GM12878 (cell line): ENCODE measurements at regions not wholly inside any gene's neighbourhood (a gene's known extent, or its start where the extent isn't known, plus 50 kb on each side); places are given as distances from the start of the nearest gene placed in this dataset.

Experiments
- ATAC-seq: fragments of 200-7000 bp; cut with Tn5 transposase; 3 replicates; pipeline ENCODE4 v1.9.1; 2020; ENCODE audit warnings: mild to moderate bottlenecking, moderate library complexity
- BruUV-seq: library from RNA; stranded (reverse); fragments of 400-500 nt; replicated peaks from 2 replicates; lab custom pipeline; 2021; lab: Mats Ljungman, UMichigan
- CTCF ChIA-PET: fragments of 300-600 bp; sonication (Branson Sonifier 250); formaldehyde crosslinking; extraction: SDS; loops from one replicate; lab custom pipeline; 2021; ENCODE audit warnings: inconsistent platforms; lab: Yijun Ruan, JAX
- POLR2A ChIA-PET: fragments of 350-600 bp; formaldehyde crosslinking; extraction: SDS; loops from one replicate; lab custom pipeline; 2021; ENCODE audit warnings: inconsistent platforms; lab: Charles Lee
- RAD21 ChIA-PET: fragments of 300-600 bp; sonication (Branson Sonifier 250); formaldehyde crosslinking; loops from one replicate; lab custom pipeline; 2023; ENCODE audit warnings: antibody characterized with exemption; ENCODE audit not compliant: unreplicated experiment; lab: Charles Lee
- SMC1A ChIA-PET: fragments of 300-600 bp; sonication (Branson Sonifier 250); formaldehyde crosslinking; loops from one replicate; lab custom pipeline; 2023; ENCODE audit not compliant: unreplicated experiment, uncharacterized antibody; lab: Charles Lee
- DNase-seq: peaks from one replicate; pipeline ENCODE4 v3.0.0-alpha.2; 2011; ENCODE audit warnings: low read depth, low spot score
- FAIRE-seq: peaks from 3 replicates; lab custom pipeline; 2011; peaks lifted over from hg19 to GRCh38; lab: Jason Lieb, UNC
- H2AFZ ChIP-seq: 2 replicates; pipeline ENCODE4 v1.6.0; 2011; ENCODE audit warnings: low read depth, low read length, control low read depth; ENCODE audit not compliant: control insufficient read depth
- H3K27ac ChIP-seq: 2 replicates; pipeline ENCODE4 v1.5.1; 2011; ENCODE audit warnings: control low read depth; ENCODE audit not compliant: control insufficient read depth, insufficient read depth
- H3K27me3 ChIP-seq, 2 experiments: replicated peaks in 1 of 2; 2 replicates each; pipeline versions ENCODE4 v1.6.0 to v1.6.1; 2011; ENCODE audit warnings: low read length in 1 of 2; ENCODE audit not compliant: control insufficient read depth in 2 of 2, insufficient read depth in 2 of 2
- H3K36me3 ChIP-seq, 2 experiments: 2 replicates each; pipeline ENCODE4 v1.5.1; 2011; ENCODE audit warnings: low read length in 1 of 2; ENCODE audit not compliant: control insufficient read depth in 2 of 2, insufficient read depth in 2 of 2
- H3K4me1 ChIP-seq: 2 replicates; pipeline ENCODE4 v1.6.1; 2011; ENCODE audit warnings: mild to moderate bottlenecking, low read length, moderate library complexity, mixed read lengths; ENCODE audit not compliant: control insufficient read depth, insufficient read depth
- H3K4me2 ChIP-seq: 2 replicates; pipeline ENCODE4 v1.6.0; 2011; ENCODE audit warnings: control low read depth; ENCODE audit not compliant: control insufficient read depth, insufficient read depth
- H3K4me3 ChIP-seq: fragments of 200-600 bp; sonication (generic); 2 replicates; pipeline ENCODE4 v1.5.1; 2016
- H3K79me2 ChIP-seq: 2 replicates; pipeline ENCODE4 v1.6.0; 2011; ENCODE audit warnings: low read length; ENCODE audit not compliant: control insufficient read depth, insufficient read depth
- H3K9ac ChIP-seq: 2 replicates; pipeline ENCODE4 v1.8.0; 2011; ENCODE audit warnings: low read length, control low read depth, mixed read lengths; ENCODE audit not compliant: control insufficient read depth, insufficient read depth
- H3K9me3 ChIP-seq: replicated peaks from 3 replicates; pipeline ENCODE4 v1.5.1; 2011; ENCODE audit warnings: mild to moderate bottlenecking, low read length; ENCODE audit not compliant: control insufficient read depth, insufficient read depth
- H4K20me1 ChIP-seq: 2 replicates; pipeline ENCODE4 v1.6.0; 2011; ENCODE audit not compliant: control insufficient read depth, insufficient read depth
- IRF4 ChIP-seq: IDR thresholded peaks from 2 replicates; pipeline ENCODE4 v1.6.1; 2011; ENCODE audit warnings: low read depth, low read length
- MEF2A ChIP-seq: IDR thresholded peaks from 2 replicates; pipeline ENCODE4 v1.6.1; 2011; ENCODE audit warnings: low read depth, mild to moderate bottlenecking, low read length, moderate library complexity; ENCODE audit not compliant: insufficient read depth
- RBBP5 ChIP-seq: fragments of 200-600 bp; sonication (generic); conservative IDR thresholded peaks from 2 replicates; pipeline ENCODE4 v1.6.1; 2016
- RELA ChIP-seq: fragments of 450-650 bp; IDR thresholded peaks from 2 replicates; pipeline ENCODE4 v1.8.0; 2014; ENCODE audit warnings: borderline replicate concordance; ENCODE audit not compliant: partially characterized antibody
- SRF ChIP-seq, 2 experiments: IDR thresholded peaks; 2 replicates each; pipeline ENCODE4 v1.6.1; 2011; ENCODE audit warnings: low read depth in 2 of 2, low read length in 2 of 2, mild to moderate bottlenecking in 1 of 2, moderate library complexity in 1 of 2
- WGBS: methylation state at CpG from one replicate; pipeline ENCODE4 v1.1.6; 2016; ENCODE audit warnings: low lambda C conversion rate; ENCODE audit not compliant: insufficient replicate concordance, insufficient coverage; ENCODE audit errors: missing lambda C conversion rate; 5-methylcytosine and 5-hydroxymethylcytosine counted together
- in situ Hi-C: fragments of 300-500 bp; cut with MboI; formaldehyde crosslinking; loops from 9 replicates; pipeline ENCODE4 v1.14.3; 2018; ENCODE audit warnings: mixed read lengths
- intact Hi-C: fragments of 100-400 bp; cut with micrococcal nuclease; formaldehyde crosslinking; loops from one replicate; pipeline ENCODE4 v1.14.2; 2022; ENCODE audit not compliant: unreplicated experiment
- TF ChIP-seq, protein P1 (sequence below): fragments of 450-650 bp; IDR thresholded peaks from 2 replicates; pipeline ENCODE4 v1.6.1; 2016; ENCODE audit warnings: mild to moderate bottlenecking, moderate library complexity, borderline replicate concordance

- BruUV-seq, result no TSS peak
- WGBS, result 88% methylated on average over 1 of the region's 1 CpG
- no peak for FAIRE-seq
- TF ChIP-seq MEF2A, result no peak
- TF ChIP-seq, all 136 proteins: peak for 0
- no peaks in the 10 kb centered on the region for H3K9me3 ChIP-seq
- ChIA-PET RAD21 (no interaction called here), POLR2A (no interaction called here), SMC1A (no interaction called here), CTCF (no interaction called here)
- H3K4me2 ChIP-seq, result no peak overlapping the region
- DNase-seq (no peak), ATAC-seq (no peak)
- H3K27ac ChIP-seq, result no peak overlapping the region
- H3K4me3 ChIP-seq, result no peak overlapping the region
- intact Hi-C loops (no loop called here), in situ Hi-C loops (no loop called here)
- H3K79me2 ChIP-seq, result no peaks in the 10 kb centered on the region
- H3K9ac ChIP-seq, result no peak overlapping the region
- no peaks in the 10 kb centered on the region for H3K4me1 ChIP-seq
- no peaks in the 10 kb centered on the region for H4K20me1 ChIP-seq
- no peak overlapping the region for H2AFZ ChIP-seq
- no peaks in the 10 kb centered on the region for H3K27me3 ChIP-seq
- no peaks in the 10 kb centered on the region for H3K36me3 ChIP-seq
Measured at GRCh38 chr11:104682206-104682605, 216.1 kb downstream of the CASP12 start.

DNA sequence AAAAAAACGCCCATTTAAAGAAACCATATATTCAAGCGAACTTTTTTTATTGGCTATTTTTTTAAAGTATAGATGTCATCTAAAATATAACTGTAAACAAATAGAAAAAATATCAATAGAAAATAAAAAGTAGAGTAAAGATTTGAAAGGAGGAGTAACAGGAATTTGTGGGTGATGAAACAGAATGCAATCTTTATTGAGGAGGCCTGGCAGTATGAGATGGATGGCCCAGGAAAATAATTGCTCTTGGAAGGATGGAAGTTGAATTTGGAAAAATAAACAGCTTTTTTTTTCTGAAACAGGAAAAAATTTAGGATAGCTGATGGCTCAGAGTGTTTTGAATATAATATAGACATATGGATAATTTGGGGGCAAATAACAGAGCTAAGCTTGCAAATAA is 219.0 kb downstream of the CASP12 start:
- no peak overlapping the region for H2AFZ ChIP-seq
- H3K27ac ChIP-seq, result no peak overlapping the region
- no peaks in the 10 kb centered on the region for H3K9me3 ChIP-seq
- no peak overlapping the region for H3K4me2 ChIP-seq
- BruUV-seq, result no TSS peak
- TF ChIP-seq RELA (no peak), RBBP5 (no peak), IRF4 (no peak), SRF (IDR thresholded peaks at IDR 0.05; ENCODE audit: low read depth in 2 of 2, low read length in 2 of 2) (no peak)
- TF ChIP-seq, protein P1, sequence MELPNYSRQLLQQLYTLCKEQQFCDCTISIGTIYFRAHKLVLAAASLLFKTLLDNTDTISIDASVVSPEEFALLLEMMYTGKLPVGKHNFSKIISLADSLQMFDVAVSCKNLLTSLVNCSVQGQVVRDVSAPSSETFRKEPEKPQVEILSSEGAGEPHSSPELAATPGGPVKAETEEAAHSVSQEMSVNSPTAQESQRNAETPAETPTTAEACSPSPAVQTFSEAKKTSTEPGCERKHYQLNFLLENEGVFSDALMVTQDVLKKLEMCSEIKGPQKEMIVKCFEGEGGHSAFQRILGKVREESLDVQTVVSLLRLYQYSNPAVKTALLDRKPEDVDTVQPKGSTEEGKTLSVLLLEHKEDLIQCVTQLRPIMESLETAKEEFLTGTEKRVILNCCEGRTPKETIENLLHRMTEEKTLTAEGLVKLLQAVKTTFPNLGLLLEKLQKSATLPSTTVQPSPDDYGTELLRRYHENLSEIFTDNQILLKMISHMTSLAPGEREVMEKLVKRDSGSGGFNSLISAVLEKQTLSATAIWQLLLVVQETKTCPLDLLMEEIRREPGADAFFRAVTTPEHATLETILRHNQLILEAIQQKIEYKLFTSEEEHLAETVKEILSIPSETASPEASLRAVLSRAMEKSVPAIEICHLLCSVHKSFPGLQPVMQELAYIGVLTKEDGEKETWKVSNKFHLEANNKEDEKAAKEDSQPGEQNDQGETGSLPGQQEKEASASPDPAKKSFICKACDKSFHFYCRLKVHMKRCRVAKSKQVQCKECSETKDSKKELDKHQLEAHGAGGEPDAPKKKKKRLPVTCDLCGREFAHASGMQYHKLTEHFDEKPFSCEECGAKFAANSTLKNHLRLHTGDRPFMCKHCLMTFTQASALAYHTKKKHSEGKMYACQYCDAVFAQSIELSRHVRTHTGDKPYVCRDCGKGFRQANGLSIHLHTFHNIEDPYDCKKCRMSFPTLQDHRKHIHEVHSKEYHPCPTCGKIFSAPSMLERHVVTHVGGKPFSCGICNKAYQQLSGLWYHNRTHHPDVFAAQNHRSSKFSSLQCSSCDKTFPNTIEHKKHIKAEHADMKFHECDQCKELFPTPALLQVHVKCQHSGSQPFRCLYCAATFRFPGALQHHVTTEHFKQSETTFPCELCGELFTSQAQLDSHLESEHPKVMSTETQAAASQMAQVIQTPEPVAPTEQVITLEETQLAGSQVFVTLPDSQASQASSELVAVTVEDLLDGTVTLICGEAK, result no peak
- TF ChIP-seq, all 136 proteins: peak for 0
- FAIRE-seq (no peak), DNase-seq (no peak), ATAC-seq (no peak)
- ChIA-PET RAD21 (no interaction called here), CTCF (interaction anchor here (0.6 kb wide), 1 partner anchor 1284 kb away, joined by 3 read pairs; no protein-coding TSS in a partner anchor), SMC1A (interaction anchor here (0.7 to 1.4 kb wide), 3 partner anchors 33 to 144 kb away, joined by 3 to 4 read pairs (median 3); no protein-coding TSS in a partner anchor), POLR2A (no interaction called here)
- Histone ChIP-seq H3K27me3 (no peaks in the 10 kb centered on the region), H3K4me1 (no peaks in the 10 kb centered on the region), H3K4me3 (no peak overlapping the region), H3K9ac (no peak overlapping the region), H3K79me2 (no peaks in the 10 kb centered on the region), H3K36me3 (no peaks in the 10 kb centered on the region), H4K20me1 (no peaks in the 10 kb centered on the region)
- in situ Hi-C loops, result no loop called here
- intact Hi-C loops, result no loop called here
- WGBS, result 43% methylated on average over 2 of the region's 2 CpGs
